ENCODE measurements at regions not wholly inside any gene's neighbourhood (a gene's known extent, or its start where the extent isn't known, plus 50 kb on each side); places are given as distances from the start of the nearest gene placed in this dataset.
"Not testable (repeated sequence)": the region's sequence is repeated elsewhere in the genome, so short reads cannot be mapped to it uniquely, and the experiment has no call there.

DNA sequence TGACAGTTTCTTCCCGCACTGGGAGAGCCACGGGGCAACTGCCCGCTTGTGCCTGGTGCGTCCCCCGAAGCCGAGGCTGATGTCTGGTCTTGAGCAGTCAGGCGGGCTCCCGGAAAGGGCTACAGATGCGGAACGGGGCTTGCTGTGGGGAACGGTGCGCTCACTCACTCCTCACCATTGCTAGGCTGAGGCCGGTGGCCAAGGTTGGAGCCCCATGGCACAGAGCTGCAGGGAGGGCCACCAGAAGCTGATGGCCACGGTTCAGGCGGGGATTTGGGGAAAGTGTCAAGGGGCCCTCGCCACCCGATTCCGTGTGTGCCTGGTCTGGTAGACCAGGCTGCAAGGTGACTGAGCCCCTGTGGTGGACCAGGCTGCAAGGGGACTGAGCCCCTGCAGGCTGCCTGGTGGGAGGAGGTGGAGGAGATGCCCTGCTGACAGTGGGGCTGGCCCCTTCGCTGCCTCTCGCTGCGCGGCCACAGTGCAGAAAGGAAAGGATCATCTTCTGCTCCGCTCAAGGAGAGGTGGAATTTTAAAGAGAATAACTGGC, 1315.8 kb downstream of the BRD1 start:
- no peak for DNase-seq

DNA sequence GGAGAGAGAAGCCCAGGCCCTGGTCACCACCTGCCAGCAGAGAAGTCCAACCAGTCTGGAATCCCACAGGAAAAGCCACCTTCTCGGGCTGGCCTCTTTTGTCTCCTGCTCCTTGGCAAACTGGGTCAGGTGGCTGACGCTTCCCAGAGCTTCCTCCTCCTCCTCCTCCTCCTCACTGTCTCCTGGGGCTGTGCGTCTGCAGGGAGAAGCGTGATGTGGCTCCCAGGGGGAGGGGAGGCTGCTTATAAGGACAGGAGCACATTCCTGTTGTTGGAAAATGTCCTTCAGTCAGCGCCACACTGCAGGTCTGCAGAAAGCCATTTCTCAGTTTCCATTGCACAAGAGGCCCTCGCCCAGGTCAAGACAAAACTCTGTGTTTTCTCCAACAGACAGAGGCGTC, 1316.5 kb downstream of the BRD1 start:
- DNase-seq: no peak

DNA sequence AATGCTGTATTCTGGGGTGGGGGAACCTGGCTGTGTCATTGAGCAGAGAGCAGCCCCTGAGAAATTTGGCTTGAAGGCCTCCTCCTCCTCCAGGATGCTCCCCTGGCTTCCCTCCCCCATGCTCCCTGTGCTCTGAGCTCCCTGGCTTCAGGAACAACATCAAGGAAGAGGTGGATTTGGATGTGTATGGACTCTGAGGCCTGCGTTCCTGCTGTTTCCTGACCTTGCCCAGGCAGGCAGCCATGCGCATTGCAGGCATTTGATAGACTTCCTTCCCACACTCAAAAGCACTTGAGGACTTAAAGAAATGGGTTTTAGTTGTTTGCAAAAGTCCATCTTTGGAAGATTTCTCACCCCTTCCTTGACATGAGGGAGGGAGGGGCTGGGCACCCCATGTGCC, 1317.1 kb downstream of the BRD1 start:
- no peak for DNase-seq

DNA sequence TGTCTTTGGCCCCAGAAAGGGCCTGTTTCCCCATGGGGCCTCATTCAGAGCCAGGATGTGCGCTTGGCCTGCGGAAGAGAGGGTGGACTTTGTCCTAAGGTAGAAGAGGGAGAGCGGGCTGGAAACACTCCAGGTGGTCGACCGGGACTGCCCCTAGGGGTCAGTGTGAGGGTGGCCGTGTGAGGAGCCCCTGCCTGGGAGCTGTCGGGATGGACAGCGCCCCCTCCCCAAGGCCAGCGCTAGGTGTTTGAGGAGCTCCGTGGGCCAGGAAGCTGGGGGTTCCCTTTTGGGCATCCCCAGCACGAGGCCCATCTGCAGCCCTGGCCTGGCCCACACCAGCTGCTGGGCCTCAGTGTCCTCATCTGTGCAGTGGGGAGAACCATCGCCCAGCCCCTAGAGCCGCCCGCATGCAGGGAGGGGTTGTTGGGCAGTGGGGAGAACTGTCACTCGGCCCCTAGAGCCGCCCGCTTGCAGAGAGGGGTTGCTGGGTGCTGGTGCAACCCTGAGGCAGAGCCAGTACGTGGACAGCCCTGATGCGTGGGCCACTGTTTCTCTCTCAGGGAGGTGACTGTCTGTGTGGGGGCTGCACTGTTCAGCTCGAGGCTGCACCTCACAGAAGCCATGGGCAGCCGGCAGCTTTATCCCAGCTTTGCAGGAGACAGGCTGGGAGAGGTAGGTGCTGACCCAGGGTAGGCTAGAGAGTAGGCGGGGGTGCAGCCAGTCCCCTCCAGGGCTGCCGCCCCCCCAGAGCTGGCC, 1319.9 kb downstream of the BRD1 start:
- DNase-seq: no peak

DNA sequence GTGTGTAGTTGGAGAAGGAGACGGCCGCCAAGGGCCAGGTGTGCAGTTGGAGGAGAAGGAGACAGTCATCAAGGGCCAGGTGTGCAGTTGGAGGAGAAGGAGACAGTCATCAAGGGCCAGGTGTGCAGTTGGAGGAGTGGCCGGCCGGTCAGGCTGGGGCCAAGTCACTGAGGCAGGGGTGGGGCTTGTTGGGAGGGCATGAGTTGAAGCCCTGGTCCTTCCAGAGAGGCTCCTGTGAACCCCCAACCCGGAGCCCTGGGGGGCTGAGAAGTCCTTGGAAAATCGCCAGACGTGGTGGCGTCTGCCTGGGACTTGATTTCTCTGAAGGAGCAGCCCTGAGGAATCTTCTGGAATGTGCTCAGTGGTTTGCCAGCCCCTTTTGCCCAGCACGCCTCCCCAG, 1320.5 kb downstream of the BRD1 start:
- no peak for DNase-seq

DNA sequence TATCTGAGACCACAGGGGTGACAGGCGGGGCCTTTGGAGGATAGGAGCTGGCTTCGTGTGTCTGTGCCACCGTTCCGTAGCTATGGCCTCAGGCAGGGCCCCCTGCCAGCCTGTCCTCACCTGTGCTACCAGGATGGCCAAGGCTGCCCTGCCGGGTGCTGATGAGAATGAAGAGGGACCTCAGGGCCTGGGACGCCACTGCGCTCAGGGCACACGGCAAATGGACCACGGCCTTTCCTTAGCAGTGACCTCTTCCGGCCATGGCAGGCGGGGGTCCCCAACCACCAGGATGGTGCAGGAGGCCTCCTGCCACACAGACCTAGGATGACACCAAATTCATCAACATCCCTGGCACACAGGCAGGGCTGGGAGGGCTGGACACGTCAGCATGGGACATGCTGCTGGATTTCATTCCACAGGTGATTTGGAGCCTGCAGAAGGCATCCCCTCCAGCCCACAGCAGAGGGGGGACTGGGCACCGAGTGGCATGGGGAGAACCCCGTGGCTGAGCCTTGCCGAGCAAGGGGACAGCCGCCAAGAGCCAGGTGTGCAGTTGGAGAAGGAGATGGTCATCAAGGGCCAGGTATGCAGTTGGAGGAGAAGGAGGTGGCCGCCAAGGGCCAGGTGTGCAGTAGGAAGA, 1321.0 kb downstream of the BRD1 start:
- no peak for DNase-seq

DNA sequence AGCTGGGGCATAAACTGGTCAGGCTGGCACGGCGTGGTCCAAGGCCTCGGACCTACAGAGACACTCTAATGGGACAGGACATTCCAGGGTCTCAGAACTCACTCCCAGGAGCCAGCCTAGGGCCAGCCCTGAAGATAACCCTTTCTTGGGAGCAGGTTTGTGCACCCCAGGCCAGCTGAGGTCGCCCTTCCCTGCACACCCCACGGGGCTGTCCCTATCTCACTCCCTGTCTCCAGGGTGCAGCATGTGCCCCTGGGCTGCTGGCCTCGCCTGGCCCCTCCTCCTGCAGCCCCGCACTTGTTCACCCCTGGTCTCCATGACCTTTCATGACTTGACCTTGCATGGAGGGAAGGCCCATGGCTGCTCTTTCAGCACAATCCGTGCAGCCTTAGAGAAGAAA, 1321.8 kb downstream of the BRD1 start:
- no peak for DNase-seq

DNA sequence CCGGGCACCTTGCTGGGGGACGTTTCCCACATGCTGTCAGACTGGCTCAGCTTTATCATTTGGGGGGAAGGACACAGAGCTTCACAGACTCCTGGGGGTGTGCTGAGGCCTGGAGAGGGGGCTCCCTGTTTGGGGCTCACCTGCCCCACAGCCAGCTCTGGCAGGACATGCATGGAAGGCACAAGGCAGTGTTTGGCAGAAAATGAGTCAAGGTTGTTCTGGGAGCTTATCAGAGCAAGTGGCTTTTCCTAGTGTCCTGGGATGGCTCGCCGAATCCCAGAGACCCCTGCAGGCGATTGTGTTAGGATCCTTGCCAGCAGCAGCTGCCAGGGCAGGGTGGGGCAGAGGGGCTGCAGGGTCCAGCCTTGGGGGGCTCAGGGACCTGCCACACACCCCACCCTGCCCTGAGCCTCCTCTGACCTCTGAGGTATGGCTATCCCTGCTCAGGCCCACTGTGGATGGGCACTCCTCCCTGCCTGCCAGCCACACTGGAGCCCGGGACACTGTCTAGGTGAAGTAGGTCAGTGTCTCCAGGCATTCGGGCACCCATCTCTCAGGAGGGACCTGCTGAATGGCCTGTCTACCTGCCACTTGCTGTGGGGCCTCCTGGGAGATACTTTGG, 1323.0 kb downstream of the BRD1 start:
- DNase-seq: no peak

DNA sequence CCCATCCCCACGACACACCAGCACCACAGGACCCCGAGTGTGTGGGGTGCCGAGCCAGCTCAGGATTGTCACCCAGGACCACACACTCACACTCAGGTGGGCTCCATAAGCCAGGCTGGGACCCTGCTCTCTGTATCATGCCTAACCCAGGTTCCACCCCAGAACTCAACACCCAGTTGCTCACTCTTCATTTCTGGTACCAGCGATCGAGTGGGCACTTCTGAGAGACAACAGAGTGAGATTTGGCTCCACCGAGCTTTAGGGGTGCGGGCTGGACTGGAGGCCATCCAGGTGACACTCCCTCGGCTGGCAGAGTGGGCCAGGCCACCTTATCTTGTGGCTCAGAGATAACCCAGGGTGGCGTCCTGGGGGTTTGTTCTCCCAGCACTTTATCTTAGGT, 1323.8 kb downstream of the BRD1 start:
- no peak for DNase-seq

DNA sequence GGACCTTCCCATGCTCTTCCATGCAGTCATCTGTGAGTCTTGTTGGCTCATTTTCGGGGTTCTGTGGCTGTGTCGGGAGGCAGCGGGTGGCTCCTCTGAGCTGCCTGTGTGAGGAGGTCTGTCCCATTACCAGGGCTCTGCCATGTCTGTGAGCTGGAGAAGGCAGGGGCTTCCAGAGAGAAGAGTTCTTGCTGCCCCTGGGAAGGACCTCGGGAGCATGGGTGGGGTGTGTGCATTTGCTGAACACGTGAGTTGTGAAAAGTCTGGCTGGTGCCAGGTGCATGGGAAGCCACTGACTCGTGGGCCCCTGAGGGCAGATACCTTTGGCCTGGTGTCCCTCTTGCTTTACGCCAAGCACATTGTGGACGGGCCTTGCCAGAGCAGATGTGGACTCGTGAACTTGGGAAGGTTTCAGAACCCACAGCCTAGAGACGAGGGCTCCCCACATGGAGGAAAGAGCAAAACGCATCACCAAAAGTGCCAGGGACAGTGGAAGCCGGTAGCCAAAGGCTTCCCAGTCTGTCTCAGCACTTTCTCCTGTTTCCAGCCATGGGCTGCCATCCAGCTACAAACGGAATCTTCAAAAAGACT, 1324.5 kb downstream of the BRD1 start:
- DNase-seq: no peak

DNA sequence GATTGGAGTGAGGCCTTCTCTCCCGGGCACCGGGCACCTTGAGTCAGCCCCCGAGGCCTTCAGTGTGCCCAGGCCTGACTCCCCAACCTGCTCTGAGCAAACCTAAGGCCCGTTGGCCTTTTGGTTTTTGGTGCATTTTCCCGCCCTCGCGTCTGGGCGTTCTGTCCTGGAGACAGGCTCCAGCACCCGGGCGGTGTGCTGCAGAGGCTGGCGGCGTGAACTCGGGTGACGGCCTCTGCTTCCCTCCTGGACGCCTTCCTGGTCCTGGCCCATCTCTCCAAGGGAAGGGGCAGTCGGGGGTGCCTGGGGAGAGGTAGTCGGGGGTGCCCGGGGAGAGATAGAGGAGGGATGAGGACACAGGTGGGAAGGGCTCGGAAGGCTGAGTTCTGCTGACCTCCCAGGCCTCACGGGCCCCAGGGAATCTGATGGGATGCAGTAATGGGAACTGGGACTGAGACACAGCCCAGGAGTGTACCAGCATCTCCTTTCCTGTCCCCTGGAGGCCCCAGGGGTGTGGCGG, 1326.4 kb downstream of the BRD1 start:
- no peak for DNase-seq

DNA sequence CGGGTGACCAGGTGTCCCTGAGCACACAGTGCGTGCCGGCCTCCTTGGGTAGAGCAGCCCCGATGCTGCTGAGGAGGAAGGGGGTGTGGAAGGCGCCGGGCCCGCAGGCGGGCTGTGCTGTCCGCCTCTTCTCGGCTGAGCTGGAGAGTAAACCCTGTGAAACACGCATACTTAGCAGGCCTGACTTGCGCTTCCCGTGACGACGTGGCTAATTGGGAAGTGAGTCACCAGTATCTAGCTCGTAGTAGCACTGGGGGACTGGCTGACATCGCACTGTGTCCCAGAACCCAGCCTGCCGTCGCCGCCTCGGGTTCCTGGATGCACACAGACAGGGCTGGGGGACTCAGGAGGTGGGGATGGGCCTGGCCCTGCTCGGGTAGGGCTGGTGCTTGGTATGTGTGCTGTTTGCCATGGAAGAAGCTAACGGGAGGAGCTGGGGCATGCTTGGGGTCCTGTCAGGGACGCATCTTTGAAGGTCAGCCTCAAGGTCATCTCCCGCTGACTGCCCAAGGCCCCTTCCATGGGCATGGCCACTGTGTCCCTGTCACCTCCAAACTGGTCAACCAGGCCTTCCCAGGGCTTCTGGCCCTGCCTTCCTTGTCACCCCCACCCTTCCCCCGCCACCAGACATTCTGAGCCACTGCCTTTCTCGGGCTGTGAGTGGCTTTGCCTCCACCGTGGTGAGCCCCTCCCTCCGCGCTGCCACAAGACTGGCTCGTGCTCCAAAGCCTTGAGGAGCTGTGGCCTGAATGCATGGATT, 1327.0 kb downstream of the BRD1 start:
- no peak for DNase-seq

DNA sequence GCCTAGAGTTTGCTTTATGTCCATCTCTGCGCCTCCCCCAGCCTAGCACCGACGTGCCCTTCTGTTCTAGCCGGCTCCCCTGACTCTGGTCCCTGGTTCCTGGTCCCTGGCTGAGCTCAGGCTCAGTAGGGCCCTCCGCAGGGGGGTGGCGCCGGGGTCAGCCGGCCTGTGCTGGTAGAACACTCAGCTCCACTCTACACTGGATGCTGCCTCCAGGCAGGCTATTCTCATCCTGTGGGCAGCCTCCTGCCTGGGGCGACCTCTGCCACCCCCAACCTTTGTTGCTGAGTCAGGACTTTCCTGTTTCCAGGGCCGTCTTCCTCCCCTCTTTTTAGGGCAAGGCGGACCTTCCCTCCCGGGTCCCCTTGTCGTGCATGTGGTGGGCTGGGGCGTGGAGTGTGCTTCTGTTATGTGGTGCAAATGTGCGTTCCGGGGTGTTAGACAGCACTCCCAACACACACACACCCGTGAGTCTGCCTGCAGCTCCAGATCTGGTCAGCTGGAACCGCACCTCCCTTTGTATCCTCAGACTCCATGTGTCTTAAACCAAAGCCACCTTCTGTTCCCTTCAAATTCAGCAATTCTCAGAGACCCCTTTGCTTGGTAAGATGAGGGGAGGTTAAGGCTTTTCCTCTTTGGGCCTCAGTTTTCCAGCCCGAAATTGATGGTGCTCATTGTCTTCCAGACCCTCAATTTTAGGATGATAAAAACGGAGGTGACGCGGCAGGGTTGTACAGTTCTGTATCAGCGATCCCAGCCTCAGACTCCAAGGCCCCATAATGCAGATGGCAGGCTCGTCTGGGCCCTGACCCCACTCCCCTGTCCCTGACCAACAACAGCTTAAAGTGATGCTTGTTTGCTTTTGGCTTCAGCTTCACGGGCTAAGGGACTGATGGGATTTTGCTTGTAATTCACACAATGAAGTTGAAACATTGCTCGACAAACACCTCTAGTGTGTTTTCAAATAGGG, 1327.9 kb downstream of the BRD1 start:
- no peak for DNase-seq

DNA sequence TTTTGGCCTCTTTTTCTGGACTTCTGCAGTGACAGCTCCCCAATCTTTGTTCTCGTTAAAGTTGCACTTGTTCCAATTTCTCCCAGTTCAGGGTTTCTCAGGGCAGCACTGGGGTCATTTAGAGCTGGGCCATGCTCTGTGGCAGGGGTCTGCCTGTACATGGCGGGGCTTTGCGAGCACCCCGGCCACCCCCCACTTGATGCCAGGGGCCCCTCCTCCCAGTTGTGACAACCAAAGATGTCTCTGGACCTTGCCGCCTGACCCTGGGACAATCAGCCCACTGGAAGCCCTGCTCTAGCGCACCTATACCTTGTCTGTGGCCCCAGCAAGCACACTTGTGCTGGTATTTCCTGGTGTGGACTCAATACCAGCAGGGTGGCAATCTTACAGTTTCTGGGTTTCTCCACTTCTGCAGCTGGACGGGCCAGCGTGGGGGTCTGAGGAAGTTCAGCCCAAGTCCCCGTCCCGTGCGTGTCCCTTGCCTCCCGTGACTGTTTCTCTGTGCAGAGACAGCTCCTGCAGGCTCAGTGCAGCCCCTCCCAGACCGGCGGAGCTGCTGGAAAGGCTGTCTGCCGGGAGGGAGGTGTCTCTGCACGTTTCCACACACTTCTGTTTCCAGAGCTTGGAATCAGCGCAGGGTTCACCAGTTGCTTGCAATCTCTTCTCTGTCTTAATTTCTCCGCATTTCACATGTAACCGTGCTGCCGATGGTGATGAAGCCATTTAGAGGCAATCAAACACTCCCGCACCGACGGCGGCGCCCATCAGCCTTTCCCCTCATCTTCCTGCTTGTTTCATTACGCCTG, 1328.9 kb downstream of the BRD1 start:
- DNase-seq: no peak

DNA sequence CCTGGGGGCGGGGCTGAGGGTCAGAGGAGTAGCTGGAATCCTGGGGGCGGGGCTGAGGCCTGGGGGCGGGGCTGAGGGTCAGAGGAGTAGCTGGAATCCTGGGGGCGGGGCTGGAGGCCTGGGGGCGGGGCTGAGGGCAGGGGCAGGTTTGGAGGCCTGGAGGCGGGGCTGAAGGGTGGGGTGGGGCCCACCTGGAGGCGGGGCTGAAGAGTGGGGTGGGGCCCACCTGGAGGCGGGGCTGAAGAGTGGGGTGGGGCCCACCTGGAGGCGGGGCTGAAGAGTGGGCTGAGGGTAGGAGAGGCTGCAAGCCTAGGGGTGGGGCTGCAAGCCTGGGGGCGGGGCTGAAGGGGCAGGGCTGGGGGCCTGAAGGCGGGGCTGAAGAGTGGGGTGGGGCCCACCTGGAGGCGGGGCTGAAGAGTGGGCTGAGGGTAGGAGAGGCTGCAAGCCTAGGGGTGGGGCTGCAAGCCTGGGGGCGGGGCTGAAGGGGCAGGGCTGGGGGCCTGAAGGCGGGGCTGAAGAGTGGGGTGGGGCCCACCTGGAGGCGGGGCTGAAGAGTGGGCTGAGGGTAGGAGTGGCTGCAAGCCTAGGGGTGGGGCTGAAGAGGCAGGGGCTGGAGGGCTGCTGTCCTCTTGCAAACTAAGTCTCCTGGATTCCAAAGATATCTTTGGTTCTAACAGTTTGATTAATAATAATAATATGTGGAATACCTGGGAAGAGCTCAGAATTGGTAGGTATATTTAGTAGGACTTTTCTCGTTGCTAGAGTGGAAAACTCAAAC, 1329.7 kb downstream of the BRD1 start:
- not testable (repeated sequence) for DNase-seq

DNA sequence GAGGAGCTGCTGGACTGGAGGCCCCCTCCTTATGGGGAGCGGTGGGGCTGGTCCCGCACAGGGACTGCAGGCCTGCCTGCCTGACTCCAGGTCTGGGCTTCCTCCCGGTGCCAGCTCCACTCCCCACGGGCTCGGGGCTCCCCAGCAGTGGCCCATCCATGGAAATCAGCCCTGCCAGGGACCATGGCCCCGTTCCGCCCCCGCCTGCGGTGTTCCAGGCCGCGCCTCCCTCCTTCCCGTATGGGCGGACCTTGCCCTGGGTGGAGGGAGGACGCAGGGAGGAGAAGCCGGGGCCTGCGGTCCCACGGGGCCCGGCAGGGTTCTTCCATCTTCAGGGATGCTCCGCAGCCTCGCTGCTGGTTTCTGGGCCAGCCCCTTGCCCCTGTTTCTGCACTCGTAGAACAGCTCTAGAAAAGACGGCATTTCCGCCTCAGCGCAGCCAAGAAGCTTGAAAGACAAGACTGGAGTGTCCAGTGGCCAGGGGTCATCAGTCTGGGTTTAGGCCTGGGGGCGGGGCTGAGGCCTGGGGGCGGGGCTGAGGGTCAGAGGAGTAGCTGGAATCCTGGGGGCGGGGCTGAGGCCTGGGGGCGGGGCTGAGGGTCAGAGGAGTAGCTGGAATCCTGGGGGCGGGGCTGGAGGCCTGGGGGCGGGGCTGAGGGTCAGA, 1330.6 kb downstream of the BRD1 start:
- DNase-seq: no peak

DNA sequence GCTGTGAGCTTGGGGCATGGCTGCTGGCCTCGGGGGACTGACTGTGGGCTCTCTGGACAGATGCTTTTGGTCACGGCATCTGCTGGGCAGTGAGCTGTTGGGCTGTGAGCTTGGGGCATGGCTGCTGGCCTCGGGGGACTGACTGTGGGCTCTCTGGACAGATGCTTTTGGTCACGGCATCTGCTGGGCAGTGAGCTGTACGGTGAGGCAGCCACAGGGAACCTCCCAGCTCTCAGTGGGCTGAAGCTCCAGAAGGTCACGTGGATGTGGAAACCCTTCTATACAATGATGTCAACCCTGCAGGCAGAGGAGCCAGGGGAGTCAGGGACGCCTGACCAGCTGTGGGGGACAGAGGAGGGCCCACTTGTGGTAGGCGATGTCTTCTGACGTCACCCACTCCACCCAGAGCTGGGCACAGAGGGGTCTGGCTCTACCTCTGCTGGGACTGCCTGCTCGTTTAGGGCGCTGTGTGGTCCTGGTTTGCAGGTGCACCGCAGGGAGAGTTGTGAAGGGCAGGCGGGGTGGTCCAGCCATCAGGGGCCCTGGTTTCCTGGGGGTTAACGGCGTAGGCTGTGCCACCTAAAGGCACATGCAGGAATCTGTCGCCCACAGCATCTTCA, 1331.3 kb downstream of the BRD1 start:
- DNase-seq: no peak

DNA sequence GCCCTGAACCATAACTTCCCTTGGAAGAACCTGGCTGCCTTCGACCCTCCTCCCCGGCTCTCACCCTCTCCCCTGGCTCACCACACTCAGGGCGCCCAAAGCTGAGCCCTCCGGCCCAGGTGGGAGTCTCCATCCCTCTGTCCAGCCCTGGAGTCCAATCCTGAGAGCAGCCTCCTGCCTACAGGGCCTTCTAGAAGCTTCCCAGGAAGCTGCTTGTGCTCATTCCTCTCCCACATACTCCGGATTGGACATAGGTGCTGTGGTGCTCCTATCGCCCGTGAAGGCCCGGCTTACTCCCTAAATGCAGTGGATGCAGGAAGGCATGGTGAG, 1332.0 kb downstream of the BRD1 start:
- no peak for DNase-seq
